H4 (cell line): ENCODE measurements at regions not wholly inside any gene's neighbourhood (a gene's known extent, or its start where the extent isn't known, plus 50 kb on each side); places are given as distances from the start of the nearest gene placed in this dataset.

Experiments
- DNase-seq: peaks from one replicate; pipeline ENCODE4 v3.0.0-alpha.2; 2015; ENCODE audit warnings: low spot score

DNA sequence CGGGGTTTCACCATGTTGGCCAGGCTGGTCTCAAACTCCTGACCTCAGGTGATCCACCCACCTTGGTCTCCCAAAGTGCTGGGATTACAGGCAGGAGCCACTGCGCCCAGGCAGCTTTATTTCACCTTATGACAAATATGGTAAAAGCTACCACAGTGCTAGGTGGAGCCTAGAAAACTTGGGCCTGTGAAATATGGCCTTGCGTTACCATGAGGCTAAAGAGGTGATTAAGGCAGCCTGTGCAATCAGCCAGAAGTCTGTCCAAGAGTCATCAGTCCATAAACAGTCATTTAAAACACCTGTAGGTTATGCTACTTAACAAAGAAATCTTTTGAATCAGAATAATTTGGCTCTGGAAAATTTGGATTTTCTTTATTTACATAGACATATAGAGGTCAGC is 114.8 kb upstream of the ANKH start:
- DNase-seq = no peak

DNA sequence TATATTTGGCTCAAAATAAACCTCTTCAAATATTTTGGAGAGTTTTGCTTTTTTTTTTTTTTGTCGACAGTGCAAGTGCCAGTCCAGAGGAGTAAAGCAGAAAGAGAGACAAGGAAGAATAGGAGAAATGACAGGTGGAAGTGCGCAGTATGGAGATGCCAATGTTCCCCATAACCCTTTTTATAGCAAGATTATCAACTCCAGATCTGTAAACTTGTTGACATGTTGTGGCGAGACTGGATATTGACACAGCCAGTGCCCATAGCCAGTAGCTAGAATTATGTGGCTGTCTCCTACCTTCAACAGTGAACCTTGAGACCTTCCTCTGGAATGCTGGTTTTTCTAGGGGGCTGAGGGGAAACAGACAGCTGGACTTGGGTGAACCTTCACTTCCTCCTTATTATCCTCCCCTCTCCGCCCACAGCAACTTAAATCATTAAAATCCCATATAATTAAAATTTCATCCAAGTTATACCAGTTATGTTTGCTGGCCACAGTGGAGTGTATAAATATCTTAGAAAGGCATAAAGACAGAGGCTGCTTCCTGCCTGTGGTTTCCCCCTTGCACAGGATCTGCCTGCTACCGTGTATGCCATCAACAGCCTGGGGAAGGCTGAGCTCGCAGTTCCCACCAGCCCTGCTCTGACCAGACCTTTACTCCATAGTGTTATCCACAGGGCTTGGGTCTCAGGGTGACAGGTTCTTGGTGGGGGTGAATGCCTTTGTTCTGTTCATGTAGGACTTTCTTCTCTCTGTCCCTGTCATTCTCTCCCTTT is 112.3 kb upstream of the ANKH start:
- DNase-seq = no peak

DNA sequence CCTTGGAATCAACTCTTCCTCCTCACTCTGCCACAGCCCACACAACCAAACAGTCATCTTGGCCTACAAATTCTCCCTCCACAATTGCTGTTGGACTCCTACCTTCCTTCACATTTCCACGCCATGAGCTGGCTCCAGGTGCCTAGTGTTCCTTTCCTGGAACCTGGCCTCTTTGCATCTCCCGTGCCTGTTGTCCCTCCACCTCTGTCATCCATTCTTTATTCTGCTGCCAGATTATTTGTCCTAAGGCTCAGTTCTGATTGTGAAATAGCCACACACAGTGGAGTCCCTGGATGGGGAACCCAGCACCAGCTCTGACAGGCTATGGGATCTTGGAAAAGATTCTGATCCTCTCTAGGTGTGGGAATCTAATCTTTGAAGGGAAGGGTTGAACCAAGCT is 109.1 kb upstream of the ANKH start:
- DNase-seq = no peak

DNA sequence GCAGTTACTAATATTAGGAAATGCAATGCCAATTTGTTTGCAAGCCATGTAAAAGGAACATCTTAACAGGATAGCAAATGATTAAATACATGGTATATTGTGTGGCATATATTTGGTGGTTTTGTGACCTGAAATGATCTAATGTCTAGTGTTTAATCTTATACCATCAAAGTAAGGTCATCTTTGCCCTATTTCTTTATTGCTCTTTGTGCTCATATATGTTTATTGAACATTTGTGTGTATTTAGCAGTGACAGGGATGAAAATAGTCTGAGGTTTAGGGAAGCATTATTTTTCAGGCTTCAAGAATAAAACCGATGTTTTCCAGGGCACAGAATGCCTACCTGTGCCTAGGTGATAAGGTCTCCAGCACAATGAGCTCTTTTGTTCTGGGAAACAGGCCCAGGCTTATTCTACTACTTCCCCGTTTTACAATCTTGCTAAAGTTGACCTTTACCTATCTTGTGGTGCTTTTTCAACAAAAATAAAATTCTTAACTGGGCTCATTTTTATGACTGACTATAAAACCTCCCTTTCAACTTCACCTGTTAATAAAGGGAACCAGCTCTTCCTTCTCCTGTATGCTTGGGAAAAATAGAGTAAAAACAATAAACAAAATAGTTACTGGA is 105.6 kb upstream of the ANKH start:
- DNase-seq = no peak

DNA sequence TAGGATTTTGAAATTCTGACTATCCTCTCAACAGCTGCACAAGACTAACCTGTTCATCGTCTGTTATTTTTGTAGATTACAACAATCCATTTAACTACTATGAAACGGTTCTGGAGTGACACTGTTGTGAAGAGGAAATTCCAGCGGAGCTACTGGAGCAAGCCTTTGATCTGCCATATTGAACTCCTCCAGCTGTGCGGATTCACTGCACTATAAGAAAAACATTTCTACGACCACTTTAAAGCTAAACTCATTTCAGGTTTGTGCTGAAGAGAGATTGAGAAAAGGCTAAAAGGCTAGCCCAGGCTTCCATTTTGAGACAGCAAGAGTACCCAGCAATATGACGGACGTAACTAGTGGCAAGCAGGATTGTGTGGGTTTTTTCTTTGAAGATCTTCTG is 104.9 kb upstream of the ANKH start:
- DNase-seq = no peak

DNA sequence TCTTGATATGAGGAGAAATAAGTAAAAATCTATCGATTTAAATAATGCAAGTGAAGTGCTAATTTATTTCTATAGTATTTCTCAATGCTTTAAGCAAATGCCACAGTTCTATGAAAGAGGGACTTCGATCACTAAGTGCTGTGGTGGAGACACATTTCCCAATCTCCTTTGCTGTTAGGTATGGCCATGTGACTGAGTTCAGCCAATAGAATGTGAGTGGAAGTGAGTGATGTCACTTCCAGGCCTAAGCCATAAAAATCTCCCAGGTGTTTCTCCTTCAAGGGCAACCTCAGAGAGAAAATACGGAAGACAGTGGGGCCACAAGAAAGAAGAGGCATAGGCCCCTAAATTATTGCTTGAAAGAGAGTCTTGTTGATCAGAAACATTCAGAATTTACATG is 100.3 kb upstream of the ANKH start:
- no peak for DNase-seq

DNA sequence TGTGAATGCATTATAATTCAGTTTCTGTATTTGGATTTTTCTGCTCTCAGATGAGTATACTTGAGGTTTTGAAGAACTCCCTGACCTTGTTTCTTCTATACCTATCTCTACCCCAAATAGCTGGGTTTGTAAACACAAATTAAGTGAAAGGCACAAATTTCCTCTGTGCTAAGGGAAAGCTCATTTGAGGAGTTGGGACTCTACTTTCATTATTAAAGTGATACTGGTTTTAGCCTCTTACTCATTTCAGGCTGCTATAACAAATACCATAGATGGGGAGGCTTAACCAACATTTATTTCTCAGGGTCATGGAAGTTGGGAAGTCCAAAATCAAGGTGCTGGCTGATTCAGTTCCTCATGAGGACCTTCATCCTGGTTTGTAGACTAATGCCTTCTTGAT is 97.2 kb upstream of the ANKH start:
- no peak for DNase-seq

DNA sequence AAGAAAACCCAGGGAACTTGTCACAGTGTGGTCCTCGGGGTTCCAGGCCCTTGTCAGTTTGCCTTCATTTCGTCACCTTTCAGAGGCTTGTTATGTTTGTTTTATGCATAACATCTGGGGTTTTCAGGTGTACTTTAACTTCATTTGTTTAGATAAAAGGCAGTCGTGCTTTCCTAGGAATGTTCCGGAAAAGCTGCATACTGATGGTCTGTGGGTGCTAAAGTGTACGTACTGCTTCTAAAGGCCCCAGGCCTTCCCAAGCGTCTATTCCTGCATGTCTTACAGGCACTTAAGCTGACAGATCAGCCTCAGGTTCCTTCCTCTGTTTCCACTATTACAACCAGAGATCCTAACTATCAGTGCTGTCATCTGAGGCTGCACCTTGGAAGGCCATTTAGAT is 95.6 kb upstream of the ANKH start:
- no peak for DNase-seq

DNA sequence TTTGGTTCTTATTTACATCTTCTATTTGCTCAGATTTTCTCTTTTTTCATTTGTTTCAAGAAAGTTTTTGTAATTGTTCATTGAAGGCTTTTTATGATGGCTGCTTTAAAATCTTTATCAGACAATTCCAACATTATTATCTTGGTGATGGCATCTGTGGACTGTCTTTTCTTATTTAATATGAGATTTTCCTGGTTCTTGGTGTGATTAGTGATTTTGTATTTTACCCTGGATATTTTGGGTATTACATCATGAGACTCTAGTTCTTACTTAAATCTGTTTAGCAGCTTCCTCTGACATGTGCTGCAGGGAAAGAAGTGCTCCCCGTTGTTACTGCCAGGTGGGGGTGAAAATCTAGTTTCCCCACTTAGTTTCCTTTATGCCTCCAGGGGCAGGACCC is 94.2 kb upstream of the ANKH start:
- DNase-seq = no peak

DNA sequence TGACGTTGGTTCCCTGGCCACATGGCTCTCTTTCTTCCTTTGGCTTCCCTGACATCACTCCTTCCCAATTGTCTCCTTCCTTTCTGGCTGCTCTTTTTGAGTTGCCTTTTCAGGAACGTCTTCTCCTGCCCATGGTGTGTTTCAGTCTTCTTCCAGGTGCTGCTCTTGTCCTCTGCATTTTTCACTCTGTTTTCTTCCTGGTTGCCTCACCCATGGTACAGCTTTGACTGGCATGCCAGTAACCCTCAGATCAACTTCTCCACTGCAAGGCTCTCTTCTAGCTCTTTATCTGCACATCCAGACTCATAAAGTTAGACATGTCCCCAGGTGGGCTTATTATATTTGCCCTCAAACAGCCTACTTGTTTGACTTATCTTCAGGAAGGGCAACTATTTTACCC is 91.0 kb upstream of the ANKH start:
- no peak for DNase-seq

DNA sequence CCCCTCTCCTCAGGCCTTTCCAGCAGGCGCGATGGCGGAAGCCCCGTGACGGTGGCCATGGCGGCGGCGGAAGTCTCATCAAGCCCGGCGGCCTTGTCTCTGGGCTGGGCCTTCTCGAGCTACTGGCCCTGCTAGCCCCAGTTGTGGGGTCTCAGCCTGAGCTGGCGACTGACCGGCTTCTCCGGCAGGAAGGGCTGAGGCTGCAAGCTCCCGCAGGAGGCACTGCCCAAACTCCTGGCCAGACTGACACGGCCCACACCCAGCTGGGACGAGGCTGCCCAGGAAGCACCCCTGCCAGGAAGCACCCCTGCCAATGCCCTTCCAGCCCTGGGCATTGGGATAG is 88.5 kb upstream of the ANKH start:
- no peak for DNase-seq

DNA sequence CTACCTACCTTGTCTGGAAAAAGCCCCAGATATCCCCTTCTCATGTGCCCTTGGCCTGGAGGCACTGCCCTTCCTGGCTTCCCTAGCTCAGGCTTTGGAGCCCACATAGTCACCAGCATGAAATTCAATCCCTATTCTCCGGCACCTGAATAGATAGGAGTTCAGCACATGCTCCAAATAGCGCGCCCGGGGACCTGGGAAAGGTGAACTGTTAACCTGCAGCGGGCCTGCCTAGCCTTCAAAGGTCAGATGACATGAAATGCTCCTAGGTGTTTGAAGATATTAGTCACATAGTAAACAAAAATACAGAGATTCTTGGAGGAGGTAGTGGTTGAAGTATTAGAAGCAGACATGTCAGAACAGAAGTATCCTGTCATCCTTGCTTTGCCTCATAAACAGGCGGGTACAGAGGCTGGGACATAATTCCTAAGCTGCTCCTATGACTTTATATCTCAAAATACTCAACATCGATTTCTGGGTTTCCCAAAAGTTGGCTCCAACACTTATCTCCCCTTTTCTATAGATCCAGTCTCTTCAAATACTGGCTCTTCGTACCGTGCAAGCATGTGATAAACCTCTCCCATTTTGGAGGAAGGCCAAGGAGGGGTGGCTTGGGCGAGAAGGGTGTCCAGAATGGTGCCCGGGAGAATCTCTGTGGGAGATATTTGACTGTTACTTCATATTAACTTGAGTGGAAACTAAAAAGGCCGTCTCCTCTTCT is 88.0 kb upstream of the ANKH start:
- no peak for DNase-seq

DNA sequence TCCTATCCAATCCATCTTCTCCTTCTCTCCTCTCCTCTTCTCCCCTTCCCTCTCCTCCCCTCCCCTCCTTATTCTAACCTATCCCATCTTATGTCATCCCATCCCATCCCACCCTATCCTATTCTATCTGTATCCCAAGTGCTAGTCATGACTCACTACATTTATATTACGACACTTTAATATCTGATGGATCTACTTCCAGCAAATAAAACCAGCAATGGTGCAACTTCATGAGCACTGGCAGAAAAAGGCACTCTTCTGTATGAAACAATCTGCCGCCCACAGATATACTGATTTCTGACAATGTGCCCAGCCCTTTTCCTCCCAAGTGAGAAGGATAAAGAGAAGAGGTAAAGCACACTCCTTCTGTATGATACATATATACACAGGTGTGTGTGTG is 86.6 kb upstream of the ANKH start:
- DNase-seq = no peak

DNA sequence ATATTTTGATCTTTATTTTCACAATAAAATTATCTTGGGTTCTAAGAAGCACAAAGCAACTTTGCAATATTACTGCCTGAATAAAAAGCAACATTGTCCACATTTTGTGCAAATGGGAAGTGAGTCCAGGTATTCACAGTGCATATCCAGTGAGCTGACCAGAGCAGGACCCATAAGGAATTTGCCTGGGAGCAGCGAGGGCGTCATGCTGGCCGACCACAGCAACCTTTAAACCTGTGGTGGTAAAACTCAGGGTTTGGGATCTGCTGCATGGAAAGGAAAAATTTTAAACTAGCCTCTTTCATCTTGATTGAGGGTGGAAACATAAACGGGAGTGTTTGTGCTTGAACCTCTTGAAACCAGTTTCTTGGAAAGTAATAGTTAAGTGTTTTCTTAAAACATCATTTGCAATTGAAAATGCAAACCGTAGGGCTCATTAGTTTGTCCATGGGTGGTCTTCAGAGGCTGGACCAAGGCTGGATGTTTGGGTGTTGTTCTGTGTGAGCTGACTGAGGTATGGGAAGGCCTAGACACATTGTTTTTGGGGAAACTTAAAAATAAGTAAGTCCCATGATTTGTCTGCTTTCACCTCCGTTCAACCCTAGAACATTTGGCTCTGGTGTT is 85.0 kb upstream of the ANKH start:
- no peak for DNase-seq

DNA sequence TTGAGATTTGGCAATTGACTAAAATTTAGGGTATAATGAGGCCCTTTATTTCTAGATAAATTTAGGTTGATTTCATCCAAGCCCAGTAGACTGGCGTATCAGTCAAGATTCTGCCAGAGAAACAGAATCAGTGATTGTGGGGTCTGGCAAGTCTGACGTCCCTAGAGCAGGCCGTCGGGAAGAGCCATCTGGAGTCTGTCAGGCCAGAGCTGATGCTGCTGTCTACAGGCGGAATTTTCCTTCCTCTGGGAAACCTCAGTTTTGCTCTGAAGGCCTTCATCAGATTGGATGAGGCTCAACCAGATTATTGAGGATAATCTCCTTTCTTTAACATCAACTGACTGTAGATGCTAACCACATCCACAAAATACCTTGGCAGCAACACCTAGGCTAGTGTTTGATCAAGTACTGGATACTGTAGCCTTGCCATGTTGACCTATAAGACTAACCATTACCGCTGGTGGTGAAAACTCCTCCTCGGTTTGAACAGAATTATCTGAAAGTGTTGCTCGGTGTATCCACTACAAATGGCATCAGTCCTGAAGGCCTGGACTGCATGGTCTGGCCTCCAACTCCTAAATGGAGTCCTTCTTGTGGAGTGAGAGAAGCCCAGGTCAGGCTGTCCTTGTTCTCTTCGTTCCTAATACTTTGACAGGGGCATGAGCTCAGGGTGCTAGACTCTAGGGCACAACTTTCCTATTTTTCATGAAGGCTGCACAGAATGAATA is 83.2 kb upstream of the ANKH start:
- DNase-seq = no peak

DNA sequence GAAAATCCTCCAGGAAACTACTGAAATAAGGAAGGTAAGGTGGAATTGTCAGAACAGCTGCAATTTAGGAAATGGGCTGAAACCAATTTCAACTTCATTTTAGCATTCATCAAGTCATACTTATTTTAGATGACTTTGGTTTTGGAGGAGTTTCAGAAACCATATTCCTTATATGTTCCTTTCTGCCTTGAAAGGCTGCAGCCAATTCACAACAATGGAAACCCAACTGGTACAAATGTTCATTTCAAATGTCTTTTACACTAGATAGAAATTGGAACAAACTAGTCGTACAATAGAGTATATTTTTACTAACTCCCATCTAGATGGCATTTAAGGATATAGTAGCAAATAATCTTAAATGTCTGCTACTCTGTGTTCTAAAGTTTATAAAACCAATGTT is 82.6 kb upstream of the ANKH start:
- DNase-seq = no peak

DNA sequence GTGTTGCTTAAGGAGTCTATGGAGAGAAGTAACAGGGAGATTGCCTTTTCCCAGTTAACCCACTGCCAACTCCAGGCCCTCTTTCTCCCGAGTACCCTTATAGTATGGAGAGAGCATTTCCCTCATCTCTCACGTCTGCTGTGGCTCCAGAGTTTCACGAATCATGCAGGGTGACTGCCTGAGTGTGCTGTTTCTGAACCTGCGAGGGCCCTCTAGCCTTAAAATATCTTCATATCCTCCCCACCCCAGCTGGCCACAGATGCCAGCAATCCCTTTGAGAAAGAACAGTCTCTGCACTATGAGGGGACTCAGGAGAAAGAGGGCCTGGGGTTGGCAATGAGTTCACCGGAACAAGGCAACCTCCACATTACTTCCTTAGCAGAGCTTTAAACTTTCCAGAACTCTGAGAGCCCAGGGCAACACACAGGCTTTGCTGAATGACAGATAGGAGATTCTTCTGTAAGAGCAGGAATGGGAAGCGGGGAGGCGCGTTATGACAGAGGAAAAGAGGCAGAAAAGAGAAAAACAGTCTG is 81.6 kb upstream of the ANKH start:
- no peak for DNase-seq

DNA sequence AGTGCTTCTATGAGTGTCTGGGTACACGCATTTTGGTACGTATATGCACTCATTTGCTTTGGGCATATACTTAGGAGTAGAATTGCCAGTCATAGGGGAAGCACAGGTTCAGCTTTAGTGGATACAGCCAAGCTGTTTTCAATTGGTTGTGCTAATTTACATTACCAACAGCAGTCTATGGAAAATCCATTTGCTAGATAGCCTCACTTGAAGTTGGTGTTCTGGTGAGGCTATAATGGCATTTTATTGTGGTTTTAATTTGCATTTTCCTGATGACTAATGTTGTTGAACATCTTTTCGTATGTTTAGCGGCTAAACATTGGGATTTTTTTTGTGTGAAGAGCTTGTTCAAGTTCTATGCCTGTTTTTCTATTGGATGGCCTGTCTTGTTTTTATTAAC is 76.8 kb upstream of the ANKH start:
- DNase-seq = peak; percentile 25

DNA sequence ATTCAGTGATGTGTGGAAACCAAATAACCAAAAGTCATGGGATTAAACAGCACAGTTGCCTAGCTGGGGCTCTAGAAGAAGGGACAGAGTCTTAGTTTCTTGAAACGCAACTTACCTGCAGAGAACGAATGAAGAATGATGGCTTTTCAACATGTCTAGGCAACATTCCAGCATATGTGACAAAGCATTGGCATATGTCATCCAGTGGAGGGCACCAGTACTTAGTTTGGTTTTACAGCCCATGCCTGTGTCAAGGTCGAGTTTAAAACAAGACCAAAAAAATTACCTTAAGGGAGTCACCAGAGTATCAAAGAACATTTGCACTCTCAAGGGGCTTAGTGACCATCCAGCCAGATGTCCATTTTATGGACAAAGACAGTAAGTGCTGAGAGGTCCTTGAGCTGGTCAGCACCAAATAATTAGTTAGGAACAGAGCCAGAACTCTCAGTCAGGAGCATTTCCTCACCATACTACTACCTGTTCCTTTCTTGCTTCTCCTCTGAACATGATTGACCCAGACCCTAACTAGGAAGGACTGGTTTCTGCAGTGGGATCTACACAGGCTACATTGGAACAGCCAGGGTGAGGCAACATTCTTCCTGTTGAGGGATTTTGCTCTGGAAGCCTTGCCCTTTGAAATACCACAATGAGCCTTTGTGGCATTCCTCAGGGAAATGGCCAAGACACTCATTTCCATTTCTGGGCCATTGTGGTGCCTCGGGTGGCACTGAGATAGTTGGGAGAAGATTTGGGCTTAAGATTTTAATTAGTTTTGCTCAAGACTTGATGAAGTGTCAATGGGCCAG is 75.4 kb upstream of the ANKH start:
- peak; percentile 60 for DNase-seq

DNA sequence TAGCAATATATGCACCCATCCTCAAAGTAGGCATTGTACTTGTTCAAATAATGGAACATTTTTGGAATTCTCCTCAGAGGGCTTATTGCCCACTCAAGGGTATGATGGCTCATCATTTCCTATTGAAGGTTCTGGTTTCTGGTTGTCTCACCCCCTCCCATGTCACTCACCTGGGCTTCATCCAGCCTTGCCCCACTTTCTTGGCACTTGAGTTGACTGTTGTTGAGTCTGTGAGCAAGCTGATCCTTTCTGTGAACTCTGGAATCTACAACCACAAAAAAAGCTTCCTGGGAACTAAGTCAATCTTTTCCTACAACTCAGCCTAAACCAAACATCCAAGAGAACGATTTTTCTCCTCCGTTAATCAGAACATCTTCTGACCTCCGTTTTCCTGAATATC is 73.9 kb upstream of the ANKH start:
- no peak for DNase-seq

DNA sequence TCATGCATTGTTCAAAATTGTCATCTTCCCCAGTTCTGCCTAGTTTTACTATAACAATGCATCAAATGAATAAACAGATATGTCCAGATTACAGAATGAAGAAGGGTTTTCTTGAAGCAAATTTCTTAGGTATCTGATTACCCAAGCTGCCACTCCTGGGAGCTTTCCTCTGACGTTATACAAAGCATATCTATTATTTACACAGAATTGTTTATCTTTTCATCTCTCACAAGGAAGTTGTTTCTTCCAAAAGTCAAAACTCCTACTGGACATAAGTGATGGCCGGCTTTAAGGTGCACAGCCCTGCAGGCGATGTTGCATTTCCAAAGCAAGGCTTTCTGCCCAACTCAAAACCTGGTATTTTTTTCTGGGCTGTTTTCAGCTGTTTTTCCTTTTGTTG is 73.4 kb upstream of the ANKH start:
- DNase-seq = no peak
